Karpas-422 (cell line): ENCODE measurements at regions not wholly inside any gene's neighbourhood (a gene's known extent, or its start where the extent isn't known, plus 50 kb on each side); places are given as distances from the start of the nearest gene placed in this dataset.

Source experiments
- DNase-seq: peaks from one replicate; pipeline ENCODE4 v3.0.0-alpha.2; 2015
- H2AFZ ChIP-seq: fragments of 200-600 bp; sonication (generic); 2 replicates; pipeline ENCODE4 v1.6.1; 2014; ENCODE audit warnings: antibody characterized with exemption, low read length, mixed read lengths
- H3K27ac ChIP-seq: fragments of 200-600 bp; sonication (generic); 2 replicates; pipeline ENCODE4 v1.5.1; 2014; ENCODE audit warnings: mild to moderate bottlenecking, low read length, moderate library complexity
- H3K27me3 ChIP-seq: fragments of 200-600 bp; sonication (generic); 2 replicates; pipeline ENCODE4 v1.6.1; 2014; ENCODE audit warnings: low read length, mixed read lengths
- H3K36me3 ChIP-seq: fragments of 200-600 bp; sonication (generic); 2 replicates; pipeline ENCODE4 v1.6.1; 2014; ENCODE audit warnings: low read length, mixed read lengths; ENCODE audit not compliant: insufficient read depth
- H3K4me1 ChIP-seq: fragments of 200-600 bp; sonication (generic); 2 replicates; pipeline ENCODE4 v1.6.1; 2014; ENCODE audit warnings: mild to moderate bottlenecking, low read length, mixed read lengths
- H3K4me2 ChIP-seq: fragments of 200-600 bp; sonication (generic); 2 replicates; pipeline ENCODE4 v1.6.1; 2014; ENCODE audit warnings: low read length, low read depth, mild to moderate bottlenecking; ENCODE audit not compliant: poor library complexity, severe bottlenecking
- H3K4me3 ChIP-seq: fragments of 200-600 bp; sonication (generic); 2 replicates; pipeline ENCODE4 v1.5.1; 2014; ENCODE audit warnings: mild to moderate bottlenecking, antibody characterized with exemption, low read length, mixed read lengths
- H3K79me2 ChIP-seq: fragments of 200-600 bp; sonication (generic); 2 replicates; pipeline ENCODE4 v1.6.1; 2014; ENCODE audit warnings: mild to moderate bottlenecking, low read length, mixed read lengths
- H3K9ac ChIP-seq: fragments of 200-600 bp; sonication (generic); 2 replicates; pipeline ENCODE4 v1.6.0; 2014; ENCODE audit warnings: low read length
- H3K9me2 ChIP-seq: fragments of 200-600 bp; sonication (generic), shearing (Covaris generic); replicated peaks from 2 replicates; pipeline ENCODE4 v1.6.0; 2014; ENCODE audit warnings: mild to moderate bottlenecking, low read length, moderate library complexity; ENCODE audit not compliant: insufficient read depth
- H3K9me3 ChIP-seq: fragments of 300-700, 200-600 bp; sonication (generic); 2 replicates; pipeline ENCODE4 v1.6.1; 2014; ENCODE audit warnings: low read length, mixed read lengths
- H4K20me1 ChIP-seq: fragments of 200-600 bp; sonication (generic); 2 replicates; pipeline ENCODE4 v1.6.1; 2014; ENCODE audit warnings: mild to moderate bottlenecking, antibody characterized with exemption, low read length, low read depth; ENCODE audit not compliant: insufficient read depth

- no peak overlapping the region for H3K9ac ChIP-seq
- H3K27me3 ChIP-seq = no peaks in the 10 kb centered on the region
- no peak overlapping the region for H3K4me3 ChIP-seq
- H3K36me3 ChIP-seq = no peaks in the 10 kb centered on the region
- no peaks in the 10 kb centered on the region for H4K20me1 ChIP-seq
- no peak overlapping the region for H2AFZ ChIP-seq
- no peak for DNase-seq
- H3K27ac ChIP-seq = no peak overlapping the region
- H3K4me2 ChIP-seq = no peak overlapping the region
- H3K9me3 ChIP-seq = no peaks in the 10 kb centered on the region
- H3K79me2 ChIP-seq = no peaks in the 10 kb centered on the region
- H3K9me2 ChIP-seq = no peaks in the 10 kb centered on the region
- no peaks in the 10 kb centered on the region for H3K4me1 ChIP-seq
These were observed 324.6 kb upstream of the IGFBP3 start for GRCh38 chr7:46245586-46246111.

DNA sequence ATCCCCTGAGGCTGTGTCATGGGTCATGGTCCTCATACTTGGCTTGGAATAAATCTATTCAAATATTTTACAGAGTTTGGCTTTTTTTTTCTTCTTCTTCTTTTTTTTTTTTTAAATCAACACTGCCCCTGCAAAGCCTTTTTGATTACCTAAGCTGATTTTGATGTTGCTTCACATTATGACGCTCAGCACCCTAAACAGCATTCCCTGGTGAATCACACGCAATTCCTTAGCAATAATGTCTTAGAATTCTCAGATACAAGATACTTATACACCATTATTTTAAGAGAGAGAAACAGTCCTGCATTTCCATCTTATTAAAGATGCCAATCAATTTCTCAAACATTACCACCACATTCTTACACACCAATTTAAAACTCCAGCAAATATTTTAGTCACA, 323.7 kb upstream of the IGFBP3 start:
- Histone ChIP-seq H3K9me3 (no peaks in the 10 kb centered on the region), H3K27ac (no peak overlapping the region), H3K79me2 (no peaks in the 10 kb centered on the region), H3K27me3 (no peaks in the 10 kb centered on the region), H4K20me1 (no peaks in the 10 kb centered on the region), H3K9ac (no peak overlapping the region), H3K4me2 (no peak overlapping the region), H3K4me3 (no peak overlapping the region), H3K36me3 (no peaks in the 10 kb centered on the region), H3K4me1 (no peaks in the 10 kb centered on the region), H3K9me2 (no peaks in the 10 kb centered on the region), H2AFZ (no peak overlapping the region)
- no peak for DNase-seq

DNA sequence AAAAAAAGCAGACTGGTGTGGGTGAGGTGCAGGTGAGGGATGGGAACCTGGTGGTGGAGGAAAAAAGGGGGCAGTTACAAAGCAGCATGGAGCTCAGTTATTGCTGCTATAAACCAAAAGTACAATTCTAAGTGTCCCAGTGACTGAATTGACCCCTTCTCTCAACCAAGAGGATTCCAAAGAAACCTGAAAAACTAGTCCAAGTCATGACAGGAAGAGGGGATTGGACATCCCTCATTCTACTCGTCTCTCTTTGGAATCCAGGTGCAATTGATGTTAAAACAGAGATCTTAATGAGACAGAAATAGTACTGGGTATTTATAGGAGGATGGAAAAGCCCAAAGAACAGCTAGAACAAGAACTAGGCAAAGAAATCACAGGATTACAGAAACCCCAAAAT, 322.3 kb upstream of the IGFBP3 start:
- no peaks in the 10 kb centered on the region for H3K27me3 ChIP-seq
- no peaks in the 10 kb centered on the region for H3K4me1 ChIP-seq
- H2AFZ ChIP-seq = no peak overlapping the region
- no peaks in the 10 kb centered on the region for H3K9me3 ChIP-seq
- DNase-seq = no peak
- H3K9ac ChIP-seq = no peak overlapping the region
- no peak overlapping the region for H3K4me2 ChIP-seq
- H3K79me2 ChIP-seq = no peaks in the 10 kb centered on the region
- H3K4me3 ChIP-seq = no peak overlapping the region
- H3K36me3 ChIP-seq = no peaks in the 10 kb centered on the region
- H3K9me2 ChIP-seq = no peaks in the 10 kb centered on the region
- no peaks in the 10 kb centered on the region for H4K20me1 ChIP-seq
- no peak overlapping the region for H3K27ac ChIP-seq

- no peaks in the 10 kb centered on the region for H3K36me3 ChIP-seq
- no peak overlapping the region for H3K9ac ChIP-seq
- H2AFZ ChIP-seq = no peak overlapping the region
These were observed 318.8 kb upstream of the IGFBP3 start for GRCh38 chr7:46239846-46240245.

GRCh38 chr7:46237466-46237865, 316.4 kb upstream of the IGFBP3 start:
- Histone ChIP-seq H3K36me3 (no peaks in the 10 kb centered on the region), H3K4me1 (no peaks in the 10 kb centered on the region), H4K20me1 (no peaks in the 10 kb centered on the region), H3K27ac (no peak overlapping the region), H3K27me3 (no peaks in the 10 kb centered on the region), H3K9ac (no peak overlapping the region), H3K4me2 (no peak overlapping the region), H2AFZ (no peak overlapping the region), H3K79me2 (no peaks in the 10 kb centered on the region), H3K9me3 (no peaks in the 10 kb centered on the region), H3K4me3 (no peak overlapping the region), H3K9me2 (no peaks in the 10 kb centered on the region)
- DNase-seq = no peak

More at GRCh38 chr7:46239846-46240245, 318.8 kb upstream of the IGFBP3 start:
- no peaks in the 10 kb centered on the region for H3K27me3 ChIP-seq
- no peak overlapping the region for H3K4me2 ChIP-seq
- H3K4me3 ChIP-seq = no peak overlapping the region
- no peak overlapping the region for H3K27ac ChIP-seq
- no peak for DNase-seq
- no peaks in the 10 kb centered on the region for H3K9me3 ChIP-seq
- no peaks in the 10 kb centered on the region for H3K79me2 ChIP-seq
- no peaks in the 10 kb centered on the region for H3K4me1 ChIP-seq
- H4K20me1 ChIP-seq = no peaks in the 10 kb centered on the region
- H3K9me2 ChIP-seq = no peaks in the 10 kb centered on the region

DNA sequence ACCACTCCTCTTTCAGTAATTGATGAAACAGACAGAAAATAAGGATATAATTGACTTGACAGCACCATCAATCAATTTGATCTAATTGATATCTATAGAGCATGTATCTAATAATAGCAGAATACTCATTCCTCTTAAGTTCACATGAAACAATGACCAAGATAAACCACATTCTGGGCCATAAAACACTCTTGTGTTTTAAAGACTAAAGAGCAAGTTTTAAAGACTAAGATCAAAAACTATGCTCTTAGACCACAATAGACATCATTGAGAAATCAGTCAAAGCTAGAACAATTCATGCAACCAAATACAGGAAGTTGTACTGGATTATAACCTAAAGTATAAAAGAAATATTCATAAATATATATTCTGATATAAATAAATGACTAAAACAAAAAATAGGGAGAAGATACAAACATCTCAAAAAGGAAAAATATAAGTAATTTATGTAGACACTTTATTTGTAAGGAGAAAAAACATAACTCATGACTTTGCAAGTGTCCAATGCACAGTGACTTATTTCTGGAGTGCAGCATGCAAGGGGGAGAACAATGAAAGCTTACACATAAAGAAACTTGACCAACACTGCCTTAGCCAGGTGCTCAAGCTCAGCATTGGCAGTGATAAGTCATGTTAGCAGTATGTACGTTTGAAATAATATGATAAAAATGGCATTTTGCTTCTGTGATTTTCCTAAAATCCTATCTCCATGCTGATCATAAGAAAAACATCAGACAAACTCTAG, 312.7 kb upstream of the IGFBP3 start:
- no peak overlapping the region for H3K9ac ChIP-seq
- H3K4me2 ChIP-seq = no peak overlapping the region
- no peaks in the 10 kb centered on the region for H3K9me3 ChIP-seq
- H2AFZ ChIP-seq = no peak overlapping the region
- no peaks in the 10 kb centered on the region for H3K36me3 ChIP-seq
- H4K20me1 ChIP-seq = no peaks in the 10 kb centered on the region
- H3K79me2 ChIP-seq = no peaks in the 10 kb centered on the region
- no peak for DNase-seq
- no peaks in the 10 kb centered on the region for H3K9me2 ChIP-seq
- 0 out of 2 replicates have a peak, but pooled peaks cover 3% of the 10 kb centered on the region for H3K27me3 ChIP-seq
- H3K27ac ChIP-seq = no peak overlapping the region
- H3K4me1 ChIP-seq = no peaks in the 10 kb centered on the region
- no peak overlapping the region for H3K4me3 ChIP-seq

DNA sequence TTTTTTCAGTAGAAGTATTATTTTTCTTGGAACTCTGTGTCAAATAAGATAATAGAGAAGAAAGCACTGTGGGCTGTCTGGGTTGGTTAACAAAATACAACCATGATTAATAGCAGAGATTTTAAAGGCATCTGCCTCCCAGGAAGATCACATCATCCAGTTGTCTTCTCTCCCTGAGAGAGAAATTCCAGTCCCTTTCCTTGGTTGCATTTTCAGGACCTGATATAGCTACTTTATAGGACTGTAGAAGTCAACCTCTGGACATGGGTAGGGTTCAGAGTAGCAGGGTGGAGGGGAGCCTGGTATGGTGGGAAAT, 309.9 kb upstream of the IGFBP3 start:
- H3K27ac ChIP-seq = no peak overlapping the region
- H3K4me1 ChIP-seq = no peaks in the 10 kb centered on the region
- H3K4me3 ChIP-seq = no peak overlapping the region
- no peaks in the 10 kb centered on the region for H3K36me3 ChIP-seq
- no peak overlapping the region for H3K4me2 ChIP-seq
- no peaks in the 10 kb centered on the region for H3K79me2 ChIP-seq
- no peak for DNase-seq
- H3K9ac ChIP-seq = no peak overlapping the region
- H3K27me3 ChIP-seq = 0 out of 2 replicates have a peak, but pooled peaks cover 3% of the 10 kb centered on the region
- no peaks in the 10 kb centered on the region for H4K20me1 ChIP-seq
- no peaks in the 10 kb centered on the region for H3K9me2 ChIP-seq
- no peaks in the 10 kb centered on the region for H3K9me3 ChIP-seq
- no peak overlapping the region for H2AFZ ChIP-seq

GRCh38 chr7:46230298-46230989, 309.4 kb upstream of the IGFBP3 start:
- Histone ChIP-seq H3K9me2 (no peaks in the 10 kb centered on the region), H3K79me2 (no peaks in the 10 kb centered on the region), H3K4me3 (no peak overlapping the region), H3K36me3 (no peaks in the 10 kb centered on the region), H3K9ac (no peak overlapping the region), H3K27me3 (0 out of 2 replicates have a peak, but pooled peaks cover 3% of the 10 kb centered on the region), H3K9me3 (no peaks in the 10 kb centered on the region), H3K4me1 (no peaks in the 10 kb centered on the region), H2AFZ (no peak overlapping the region), H4K20me1 (no peaks in the 10 kb centered on the region), H3K27ac (no peak overlapping the region), H3K4me2 (no peak overlapping the region)
- DNase-seq = no peak
